ENCODE measurements at regions not wholly inside any gene's neighbourhood (a gene's known extent, or its start where the extent isn't known, plus 50 kb on each side); places are given as distances from the start of the nearest gene placed in this dataset.

GRCh38 chr20:54713727-54714126, 238.3 kb downstream of the DOK5 start:
- no peak for DNase-seq

DNA sequence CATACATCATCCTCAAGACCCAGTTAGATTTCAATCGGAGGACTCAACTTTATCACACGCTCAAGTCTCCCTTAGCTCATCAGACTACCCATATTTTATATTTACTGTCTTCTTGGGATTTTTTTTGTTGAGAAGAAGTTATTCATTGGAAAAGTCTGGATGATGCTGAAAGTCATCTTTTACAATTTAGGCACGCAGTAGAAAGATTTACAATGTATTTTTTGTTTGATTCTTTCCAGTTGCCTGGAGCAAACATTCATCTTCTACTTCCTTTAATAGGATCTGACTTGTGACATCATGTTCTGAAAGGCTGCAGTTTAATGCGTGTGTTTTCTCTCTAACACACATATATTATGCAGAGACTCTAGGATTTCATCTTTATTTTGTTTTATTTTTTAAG, 235.7 kb downstream of the DOK5 start:
- no peak for DNase-seq

GRCh38 chr20:54710341-54710740, 234.9 kb downstream of the DOK5 start:
- no peak for DNase-seq

GRCh38 chr20:54708229-54708628, 232.8 kb downstream of the DOK5 start:
- no peak for DNase-seq

DNA sequence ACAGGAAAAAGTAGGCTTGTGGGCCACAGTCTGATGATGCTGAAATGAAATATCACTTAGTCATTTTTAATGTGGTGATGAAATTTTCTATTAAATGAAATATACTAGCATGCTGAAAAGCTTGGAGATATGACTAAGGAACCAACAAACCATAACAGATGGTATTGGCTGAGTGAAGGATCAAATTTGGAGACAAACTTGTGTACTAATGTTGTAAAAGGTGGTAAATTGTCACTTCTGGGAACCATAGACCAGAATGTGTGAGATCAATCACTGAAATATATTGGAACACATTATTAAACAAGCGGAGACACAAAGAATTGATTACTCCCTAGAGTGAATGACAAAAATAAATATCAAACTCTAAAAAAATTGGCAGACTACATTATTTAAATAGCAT, 232.4 kb downstream of the DOK5 start:
- DNase-seq = no peak

GRCh38 chr20:54706581-54706980, 231.2 kb downstream of the DOK5 start:
- DNase-seq = no peak

DNA sequence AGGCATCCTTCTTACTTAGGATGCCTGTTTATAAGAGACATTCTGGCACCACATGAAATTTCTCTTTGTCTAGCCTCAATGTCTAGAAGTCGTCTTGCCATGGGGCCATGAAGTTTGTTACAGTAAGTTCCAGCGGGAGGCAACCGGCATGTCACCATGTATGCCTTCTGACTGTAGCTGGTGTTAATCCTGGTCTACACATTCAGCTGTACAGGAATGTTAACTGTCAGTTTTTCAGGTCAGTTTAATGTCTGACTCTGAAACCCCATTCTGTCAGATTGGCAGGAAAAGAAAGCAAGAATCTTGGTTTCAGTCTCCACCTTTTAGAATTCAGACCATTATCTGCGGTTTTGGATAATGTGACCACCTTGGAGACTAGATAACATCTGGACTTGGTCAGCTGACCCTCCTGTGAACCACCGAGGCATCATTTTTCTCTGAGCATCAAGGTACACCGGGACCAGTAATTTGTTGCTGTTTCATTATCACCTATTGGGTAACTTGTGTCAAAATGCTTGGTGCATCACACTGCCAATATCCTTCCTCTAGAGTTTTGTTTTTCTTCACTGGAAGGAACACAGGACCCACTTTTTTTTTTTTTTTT, 228.7 kb downstream of the DOK5 start:
- no peak for DNase-seq

All from hippocampal formation (tissue), 2 donors.